Smooth muscle cell (in vitro differentiated cells): ENCODE measurements at regions not wholly inside any gene's neighbourhood (a gene's known extent, or its start where the extent isn't known, plus 50 kb on each side); places are given as distances from the start of the nearest gene placed in this dataset.

Source experiments
- DNase-seq: peaks from one replicate; lab custom pipeline; 2025; ENCODE audit not compliant: unreplicated experiment; lab: John Stamatoyannopoulos, UW
- H2AFZ ChIP-seq: fragments of 200-600 bp; sonication (generic); 2 replicates; pipeline ENCODE4 v1.6.0; 2016; ENCODE audit warnings: antibody characterized with exemption, low read depth, mild to moderate bottlenecking
- H3F3A ChIP-seq: fragments of 200-600 bp; sonication (generic); 2 replicates; pipeline ENCODE4 v1.6.0; 2017; ENCODE audit warnings: antibody characterized with exemption, low read depth
- H3K27ac ChIP-seq: fragments of 200-600 bp; sonication (generic); 2 replicates; pipeline ENCODE4 v1.5.1; 2016; ENCODE audit warnings: low read depth, mild to moderate bottlenecking
- H3K27me3 ChIP-seq: fragments of 200-600 bp; sonication (generic); 2 replicates; pipeline ENCODE4 v1.6.1; 2016; ENCODE audit warnings: low read depth, mild to moderate bottlenecking
- H3K36me3 ChIP-seq: fragments of 200-600 bp; sonication (generic); 2 replicates; pipeline ENCODE4 v1.5.1; 2016; ENCODE audit warnings: low read depth
- H3K4me1 ChIP-seq: fragments of 200-600 bp; sonication (generic); 2 replicates; pipeline ENCODE4 v1.5.1; 2016; ENCODE audit warnings: low read depth
- H3K4me2 ChIP-seq: fragments of 200-600 bp; sonication (generic); 2 replicates; pipeline ENCODE4 v1.6.0; 2016; ENCODE audit warnings: mild to moderate bottlenecking
- H3K4me3 ChIP-seq: fragments of 200-600 bp; sonication (generic); 2 replicates; pipeline ENCODE4 v1.5.1; 2016; ENCODE audit warnings: mild to moderate bottlenecking
- H3K79me2 ChIP-seq: fragments of 200-600 bp; sonication (generic); 2 replicates; pipeline ENCODE4 v1.6.0; 2016; ENCODE audit warnings: low read depth, mild to moderate bottlenecking
- H3K9ac ChIP-seq: fragments of 200-600 bp; sonication (generic); 2 replicates; pipeline ENCODE4 v1.6.0; 2016; ENCODE audit warnings: low read depth
- H3K9me3 ChIP-seq: fragments of 200-600 bp; sonication (generic); replicated peaks from 2 replicates; pipeline ENCODE4 v1.5.1; 2016; ENCODE audit warnings: low read depth
- H4K20me1 ChIP-seq: fragments of 200-600 bp; sonication (generic); 2 replicates; pipeline ENCODE4 v1.6.0; 2016; ENCODE audit warnings: low read depth
- CTCF ChIP-seq: fragments of 200-600 bp; sonication (generic); IDR thresholded peaks from 2 replicates; pipeline ENCODE4 v1.5.1; 2017; ENCODE audit warnings: borderline replicate concordance, mild to moderate bottlenecking, antibody characterized with exemption; ENCODE audit not compliant: insufficient read depth, poor library complexity, severe bottlenecking
- WGBS: methylation state at CpG from one replicate; pipeline ENCODE4 v1.1.7; 2016; ENCODE audit warnings: low lambda C conversion rate; 5-methylcytosine and 5-hydroxymethylcytosine counted together

- Histone ChIP-seq H4K20me1 (no peaks in the 10 kb centered on the region), H3K9ac (no peak overlapping the region), H3F3A (no peaks in the 10 kb centered on the region), H3K4me1 (no peaks in the 10 kb centered on the region), H2AFZ (no peak overlapping the region), H3K4me2 (no peak overlapping the region), H3K9me3 (no peaks in the 10 kb centered on the region), H3K27ac (no peak overlapping the region), H3K36me3 (no peaks in the 10 kb centered on the region), H3K79me2 (no peaks in the 10 kb centered on the region), H3K4me3 (no peak overlapping the region), H3K27me3 (no peaks in the 10 kb centered on the region)
- DNase-seq: no peak
- 76% methylated on average over 4 of the region's 4 CpGs for WGBS
- no peak for TF ChIP-seq CTCF
Observed at GRCh38 chr4:148782284-148782683, 340.1 kb upstream of the NR3C2 start.

- no peak overlapping the region for H3K4me3 ChIP-seq
- no peak for DNase-seq
- H3K27ac ChIP-seq: no peak overlapping the region
- no peak for TF ChIP-seq CTCF
- H3F3A ChIP-seq: no peaks in the 10 kb centered on the region
- WGBS: 84% methylated on average over 3 of the region's 3 CpGs
- no peak overlapping the region for H3K4me2 ChIP-seq
- no peaks in the 10 kb centered on the region for H3K79me2 ChIP-seq
- H3K9me3 ChIP-seq: no peaks in the 10 kb centered on the region
- no peak overlapping the region for H2AFZ ChIP-seq
- H3K27me3 ChIP-seq: no peaks in the 10 kb centered on the region
- no peaks in the 10 kb centered on the region for H4K20me1 ChIP-seq
- H3K9ac ChIP-seq: no peak overlapping the region
- no peaks in the 10 kb centered on the region for H3K4me1 ChIP-seq
- no peaks in the 10 kb centered on the region for H3K36me3 ChIP-seq
Observed at GRCh38 chr4:148780426-148781005, 338.3 kb upstream of the NR3C2 start.

- Histone ChIP-seq H3K9ac (no peak overlapping the region), H3K27me3 (no peaks in the 10 kb centered on the region), H3K4me2 (no peak overlapping the region), H3K4me1 (no peaks in the 10 kb centered on the region), H3K27ac (no peak overlapping the region), H3K36me3 (no peaks in the 10 kb centered on the region), H3K79me2 (no peaks in the 10 kb centered on the region), H4K20me1 (no peaks in the 10 kb centered on the region), H3K4me3 (no peak overlapping the region), H3K9me3 (no peaks in the 10 kb centered on the region), H3F3A (no peaks in the 10 kb centered on the region), H2AFZ (no peak overlapping the region)
- no peak for DNase-seq
- TF ChIP-seq CTCF: no peak
- 95% methylated on average over 4 of the region's 4 CpGs for WGBS
Observed at GRCh38 chr4:148779771-148780170, 337.6 kb upstream of the NR3C2 start.

GRCh38 chr4:148778980-148779675 lies 336.9 kb upstream of the NR3C2 start:
- DNase-seq: no peak
- Histone ChIP-seq H2AFZ (no peak overlapping the region), H4K20me1 (no peaks in the 10 kb centered on the region), H3K36me3 (no peaks in the 10 kb centered on the region), H3K4me2 (no peak overlapping the region), H3K4me3 (no peak overlapping the region), H3K9ac (no peak overlapping the region), H3K27me3 (no peaks in the 10 kb centered on the region), H3K9me3 (no peaks in the 10 kb centered on the region), H3F3A (no peaks in the 10 kb centered on the region), H3K4me1 (no peaks in the 10 kb centered on the region), H3K79me2 (no peaks in the 10 kb centered on the region), H3K27ac (no peak overlapping the region)
- 80% methylated on average over 5 of the region's 5 CpGs for WGBS
- TF ChIP-seq CTCF: no peak
